GM21619 (cell line): ENCODE measurements at regions not wholly inside any gene's neighbourhood (a gene's known extent, or its start where the extent isn't known, plus 50 kb on each side); places are given as distances from the start of the nearest gene placed in this dataset.

ENCODE experiments used
- ATAC-seq: cut with Tn5 transposase; IDR thresholded peaks from one replicate; pipeline ENCODE4 v1.9.1; 2021; ENCODE audit not compliant: unreplicated experiment

DNA sequence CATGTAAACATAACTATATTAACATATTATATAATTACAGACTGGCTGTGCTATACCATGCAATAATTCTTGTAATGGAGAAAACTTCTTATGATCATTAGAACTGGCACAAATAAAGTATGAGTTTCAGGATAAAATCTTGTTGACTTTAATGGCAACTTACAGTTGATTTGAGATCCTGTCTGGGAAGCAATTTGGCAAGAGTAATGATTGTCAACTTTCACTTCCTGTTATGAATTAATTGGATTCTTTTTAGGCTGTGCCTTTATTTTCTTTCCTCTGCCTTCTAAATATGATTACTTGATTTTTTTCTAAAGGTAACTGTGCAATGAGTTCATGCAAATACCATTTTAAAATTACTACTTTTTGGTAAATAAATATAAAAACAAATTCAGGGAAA, 158.1 kb upstream of the B3GAT2 start:
- no peak for ATAC-seq

DNA sequence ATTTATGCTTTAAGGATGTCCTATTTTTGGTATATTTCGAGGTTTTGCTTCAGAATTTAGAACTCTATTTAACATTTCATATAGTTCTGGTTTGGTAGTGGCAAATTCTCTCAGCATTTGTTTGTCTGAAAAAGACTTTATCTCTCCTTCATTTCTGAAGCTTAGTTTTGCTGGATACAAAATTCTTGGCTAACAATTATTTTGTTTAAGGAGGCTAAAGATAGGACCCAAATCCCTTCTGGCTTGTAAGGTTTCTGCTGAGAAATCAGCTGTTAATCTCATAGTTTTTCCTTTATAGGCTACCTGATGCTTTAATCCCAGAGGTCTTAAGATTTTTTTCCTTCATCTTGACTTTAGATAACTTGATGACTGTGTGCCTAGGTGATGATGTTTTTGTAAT, 162.7 kb upstream of the B3GAT2 start:
- no peak for ATAC-seq

- no peak for ATAC-seq
Measured at GRCh38 chr6:71123051-71123450, 165.6 kb upstream of the OGFRL1 start.

DNA sequence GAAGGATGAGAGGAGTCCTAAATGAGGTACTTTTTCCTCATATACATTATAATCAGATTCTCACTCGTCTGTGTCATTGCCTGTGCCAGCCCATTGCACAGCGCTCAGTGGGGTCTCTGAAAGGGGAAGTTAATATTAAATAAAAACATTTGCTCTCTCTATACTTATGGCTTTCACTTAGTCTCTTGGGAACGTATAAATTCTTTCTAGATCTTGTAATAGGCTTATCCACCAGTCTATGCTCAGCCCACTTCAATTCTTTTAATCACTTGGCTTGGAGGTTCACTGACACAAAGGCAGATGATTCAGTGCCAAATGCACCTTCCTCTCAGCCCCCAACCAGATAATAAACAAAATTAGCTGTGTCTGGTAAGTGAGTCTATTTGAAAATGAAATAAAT, 164.3 kb upstream of the OGFRL1 start:
- no peak for ATAC-seq

DNA sequence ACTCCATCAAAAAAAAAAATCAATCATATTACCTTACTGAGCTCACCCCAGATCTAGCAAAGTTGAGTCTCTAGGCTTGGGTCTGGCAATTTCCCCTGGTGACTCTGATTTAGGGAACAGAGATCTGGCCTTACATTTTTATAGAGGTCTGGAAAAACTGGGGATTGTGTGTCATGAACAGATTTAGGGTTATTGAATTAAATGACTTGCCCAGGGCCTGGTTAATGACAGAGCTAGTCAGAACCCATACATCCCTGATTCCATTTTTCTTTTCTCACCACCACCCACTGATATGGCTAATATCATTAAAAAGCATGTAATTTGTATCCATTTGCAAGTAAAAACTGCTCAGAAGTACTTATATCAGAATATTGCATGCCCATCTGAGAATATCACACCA, 163.4 kb upstream of the OGFRL1 start:
- no peak for ATAC-seq

DNA sequence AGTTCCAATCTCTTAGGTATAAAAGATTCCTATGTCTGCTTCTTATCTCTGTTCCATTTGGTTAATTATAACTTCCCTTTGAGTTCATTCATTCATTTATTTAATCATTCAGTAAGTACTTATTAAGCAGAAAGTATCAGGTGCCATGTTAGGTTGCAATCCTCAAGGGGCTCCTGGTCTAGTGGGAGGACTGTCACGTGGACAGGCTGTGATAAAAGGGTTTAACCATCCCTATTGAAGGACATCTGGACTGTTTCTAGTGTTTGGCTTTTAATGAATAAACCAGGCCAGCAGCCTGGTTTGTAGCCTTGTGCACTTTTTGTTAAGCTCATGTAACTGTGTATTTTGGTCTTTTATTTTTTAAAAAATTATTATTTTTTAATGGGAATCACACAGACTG, 162.1 kb upstream of the OGFRL1 start:
- ATAC-seq = no peak

- ATAC-seq = no peak
Measured at GRCh38 chr6:71127374-71127773, 161.2 kb upstream of the OGFRL1 start.

DNA sequence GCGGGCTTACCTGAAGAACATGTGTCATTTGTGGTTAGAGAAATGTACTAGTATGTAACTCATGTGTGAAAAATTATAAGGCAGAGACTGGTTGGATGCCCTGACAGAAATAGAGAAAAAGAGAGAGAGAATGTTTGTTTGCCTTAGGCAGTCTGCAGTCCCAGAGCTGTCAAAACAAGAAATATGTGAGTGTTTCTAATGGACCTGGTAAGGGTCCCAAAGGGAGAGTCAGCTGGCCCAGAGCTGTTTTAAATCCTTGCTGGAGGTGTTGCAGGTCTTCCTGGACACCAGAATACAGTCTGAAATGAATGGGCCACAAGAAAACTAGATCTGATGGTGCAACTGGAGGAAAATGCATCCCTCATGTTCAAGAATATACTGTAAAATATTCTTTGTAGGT, 158.3 kb upstream of the OGFRL1 start:
- no peak for ATAC-seq

GRCh38 chr6:71134929-71135642, 153.5 kb upstream of the OGFRL1 start:
- no peak for ATAC-seq

GRCh38 chr6:71137973-71138372, 150.6 kb upstream of the OGFRL1 start:
- no peak for ATAC-seq

GRCh38 chr6:71138376-71138775, 150.2 kb upstream of the OGFRL1 start:
- ATAC-seq = no peak

- ATAC-seq = no peak
Measured at GRCh38 chr6:71139249-71139648, 149.4 kb upstream of the OGFRL1 start.

- no peak for ATAC-seq
Measured at GRCh38 chr6:71153755-71154325, 134.8 kb upstream of the OGFRL1 start.

- ATAC-seq = no peak
Measured at GRCh38 chr6:71157345-71157744, 131.3 kb upstream of the OGFRL1 start.

DNA sequence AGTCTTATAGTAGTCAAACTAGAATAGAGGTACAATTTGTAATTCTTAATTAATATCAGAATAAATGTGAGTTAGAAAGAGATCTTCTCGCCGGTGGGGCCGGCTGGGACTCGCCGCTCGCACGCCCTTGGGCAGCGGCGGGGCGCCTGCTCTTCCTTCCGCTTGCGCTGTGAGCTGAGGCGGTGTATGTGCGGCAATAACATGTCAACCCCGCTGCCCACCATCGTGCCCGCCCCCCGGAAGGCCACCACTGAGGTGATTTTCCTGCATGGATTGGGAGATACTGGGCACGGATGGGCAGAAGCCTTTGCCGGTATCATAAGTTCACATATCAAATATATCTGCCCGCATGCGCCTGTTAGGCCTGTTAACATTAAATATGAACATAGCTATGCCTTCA, 123.7 kb upstream of the OGFRL1 start:
- ATAC-seq = no peak

DNA sequence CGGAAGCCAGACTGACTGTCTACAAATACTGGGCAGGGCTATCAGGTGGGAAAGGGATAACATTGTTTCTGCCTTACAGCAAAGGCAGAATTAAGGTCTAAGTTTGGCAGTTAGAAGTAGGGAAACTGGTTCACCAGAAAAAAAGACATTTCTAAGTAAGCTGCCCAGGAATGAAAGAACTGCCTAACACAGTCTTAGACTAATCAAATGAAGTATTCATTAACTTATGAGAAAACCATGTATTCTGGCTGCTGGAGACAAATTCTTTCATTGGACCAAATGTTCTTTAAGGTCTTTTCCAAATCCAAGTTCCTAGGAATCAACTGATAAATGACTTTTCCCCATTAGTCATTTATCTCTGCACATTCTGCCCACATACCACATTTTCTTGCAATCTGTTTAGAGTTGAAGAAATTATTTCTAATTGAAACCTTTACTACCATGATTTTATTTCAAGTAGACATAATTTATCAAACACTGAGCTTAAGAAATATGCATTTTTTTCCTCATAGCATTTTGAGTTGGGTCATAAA, 120.3 kb upstream of the OGFRL1 start:
- ATAC-seq = no peak

DNA sequence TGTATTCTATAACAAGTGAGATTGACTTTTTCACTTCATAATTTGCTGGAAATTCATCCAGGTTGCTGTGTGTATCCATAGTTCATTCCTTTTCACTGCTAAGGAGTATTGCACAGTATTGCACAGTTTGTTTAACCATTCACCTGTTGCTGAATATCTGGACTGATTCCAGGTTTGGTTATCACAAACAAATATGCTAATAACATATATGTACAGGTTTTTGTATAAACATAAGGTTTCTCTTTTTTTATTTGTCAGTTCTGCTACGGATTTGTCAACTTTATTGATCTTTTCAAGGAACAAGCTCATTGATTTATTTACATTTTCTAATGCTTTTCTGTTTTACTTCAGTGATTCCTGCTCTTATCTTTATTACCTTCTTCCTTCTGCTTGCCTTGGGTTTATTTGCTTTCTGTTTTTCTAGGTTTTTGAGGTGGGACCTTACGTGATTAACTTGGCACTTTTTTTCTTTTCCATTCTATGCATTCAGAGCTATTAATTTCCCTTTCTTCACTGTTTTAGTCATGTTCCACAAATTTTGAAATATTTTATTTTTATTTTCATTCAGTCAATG, 117.0 kb upstream of the OGFRL1 start:
- ATAC-seq = no peak

- ATAC-seq = no peak
Measured at GRCh38 chr6:71179249-71179885, 109.2 kb upstream of the OGFRL1 start.

DNA sequence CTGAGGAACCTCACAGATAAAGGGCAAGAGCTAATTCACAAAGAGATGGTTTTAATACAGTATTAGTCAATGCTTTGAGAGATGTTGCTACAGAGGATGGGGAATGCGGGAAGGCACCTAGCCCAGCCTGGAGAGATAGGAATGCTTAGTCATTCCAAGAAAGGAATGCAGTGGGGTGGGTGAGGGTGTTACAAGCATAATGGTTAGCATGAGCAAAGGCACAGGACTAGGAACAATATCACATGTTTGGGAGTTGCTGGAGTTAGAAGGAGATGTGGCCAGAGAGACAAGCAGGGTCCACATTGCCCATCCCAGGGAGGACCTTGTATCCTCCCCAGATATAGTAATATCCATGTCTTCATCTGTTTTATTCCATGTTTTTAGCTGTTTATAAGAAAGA, 107.0 kb upstream of the OGFRL1 start:
- no peak for ATAC-seq

DNA sequence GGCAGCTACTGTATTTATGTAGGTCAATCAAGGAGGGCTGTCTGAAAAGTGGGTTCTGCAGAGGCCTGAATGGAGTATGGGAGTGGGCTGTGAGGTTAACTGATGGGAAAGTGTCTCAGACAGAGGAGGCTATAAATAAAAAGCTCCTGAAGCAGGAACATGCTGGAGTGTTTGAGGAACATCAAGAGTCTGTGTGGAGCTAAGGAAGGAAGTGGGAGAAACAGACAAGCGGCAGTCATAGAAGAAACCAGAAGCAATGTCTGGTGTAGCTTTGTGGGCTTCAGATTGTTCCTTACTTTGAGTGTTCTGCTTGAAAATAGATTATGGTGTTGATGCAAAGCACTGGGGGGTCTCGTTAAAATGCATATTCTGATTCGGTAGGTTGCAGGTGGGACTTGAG, 101.5 kb upstream of the OGFRL1 start:
- no peak for ATAC-seq

DNA sequence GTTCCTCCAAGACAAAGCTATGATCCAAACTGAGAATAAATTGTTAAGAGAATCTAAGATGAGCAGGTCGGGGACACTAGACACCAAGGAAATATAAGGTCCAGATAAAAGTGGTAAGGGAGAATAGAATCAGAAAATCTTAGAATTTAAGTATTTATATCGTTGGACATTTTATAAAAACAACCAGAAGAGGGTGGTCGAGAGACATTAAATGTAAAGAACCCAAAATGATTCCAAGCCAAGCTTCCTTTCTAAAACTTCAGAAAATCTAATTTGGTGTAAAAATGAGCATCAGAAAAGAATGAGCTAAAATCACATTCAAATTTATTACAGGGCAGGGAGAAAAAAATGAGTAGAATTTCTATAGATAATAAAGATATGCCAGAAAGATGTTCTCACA, 97.8 kb upstream of the OGFRL1 start:
- no peak for ATAC-seq

- no peak for ATAC-seq
Measured at GRCh38 chr6:71194724-71195123, 93.9 kb upstream of the OGFRL1 start.
